GM21367 (cell line): ENCODE measurements at regions not wholly inside any gene's neighbourhood (a gene's known extent, or its start where the extent isn't known, plus 50 kb on each side); places are given as distances from the start of the nearest gene placed in this dataset.

Experiments used
- ATAC-seq: cut with Tn5 transposase; IDR thresholded peaks from one replicate; pipeline ENCODE4 v1.9.1; 2021; ENCODE audit not compliant: unreplicated experiment

DNA sequence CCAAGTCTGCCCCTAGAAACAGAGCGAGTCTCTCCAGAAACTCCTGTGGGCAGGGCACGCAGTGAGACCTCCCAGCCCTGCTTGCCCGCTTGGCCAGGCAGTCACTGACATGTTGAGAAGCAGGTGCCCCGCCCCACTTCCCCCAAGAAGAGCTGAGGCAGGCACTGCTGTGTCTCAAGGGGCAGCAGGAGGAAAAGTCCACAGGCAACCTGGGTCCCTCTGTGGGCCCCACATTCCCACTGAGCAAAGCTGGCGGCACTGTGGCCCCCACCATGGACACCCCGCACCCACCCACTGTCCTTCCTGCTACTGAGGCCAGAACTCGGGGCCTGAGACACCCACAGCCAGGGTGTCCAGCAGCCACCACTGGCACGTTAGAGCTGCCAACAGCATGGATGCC, 137.3 kb upstream of the NKX1-1 start:
- ATAC-seq = no peak

DNA sequence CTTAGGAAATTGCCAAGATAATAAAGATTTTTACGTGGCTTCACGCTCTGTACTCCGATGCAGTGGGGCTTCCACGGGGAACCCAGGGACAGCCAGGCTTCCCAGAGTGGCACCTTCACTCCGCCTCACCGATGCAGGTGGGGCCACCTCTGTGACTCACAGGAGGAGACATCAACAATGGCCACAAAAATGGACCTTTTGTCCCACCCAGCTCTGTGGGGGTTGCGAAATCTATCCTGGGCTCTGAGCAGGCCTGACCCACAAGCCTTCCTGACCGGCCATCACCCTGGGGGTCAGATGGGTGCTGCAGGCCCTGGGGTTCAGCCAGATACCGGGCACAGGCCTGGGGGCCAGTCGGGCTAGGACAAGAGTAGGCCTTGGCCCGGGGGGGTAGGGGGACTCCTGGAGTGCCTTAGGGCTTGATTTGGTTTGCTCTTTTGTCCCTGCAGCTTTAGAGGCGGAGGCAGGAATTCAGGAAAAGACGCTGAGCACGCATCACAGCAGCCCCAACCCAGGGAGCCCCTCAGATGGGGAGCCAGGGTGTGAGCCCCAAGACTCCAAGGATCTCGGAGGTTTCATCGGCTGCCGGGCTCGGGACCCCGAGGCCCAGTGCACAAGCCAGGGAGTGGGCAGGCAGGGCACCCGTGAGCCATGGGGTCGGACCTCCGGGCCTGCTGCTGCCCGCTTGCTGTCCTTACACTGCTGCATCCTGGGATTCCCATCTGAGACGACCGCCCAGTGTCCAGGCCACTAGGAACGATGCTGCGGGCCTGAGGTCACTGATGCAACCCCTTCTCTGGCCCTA, 136.5 kb upstream of the NKX1-1 start:
- ATAC-seq = no peak

DNA sequence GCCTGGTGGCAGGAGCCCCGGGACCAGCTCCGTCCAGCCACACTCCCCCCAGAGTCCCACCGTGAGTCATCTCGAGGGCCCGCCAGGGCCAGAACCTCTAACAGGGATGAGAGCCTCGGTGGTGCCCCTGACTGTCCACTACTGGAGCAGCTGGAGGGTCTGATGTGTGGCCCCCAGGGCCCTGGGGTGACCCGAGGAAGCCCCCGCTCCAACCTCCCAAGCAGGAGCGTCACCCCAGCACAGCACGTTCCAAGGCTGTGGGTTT, 135.9 kb upstream of the NKX1-1 start:
- ATAC-seq = no peak

DNA sequence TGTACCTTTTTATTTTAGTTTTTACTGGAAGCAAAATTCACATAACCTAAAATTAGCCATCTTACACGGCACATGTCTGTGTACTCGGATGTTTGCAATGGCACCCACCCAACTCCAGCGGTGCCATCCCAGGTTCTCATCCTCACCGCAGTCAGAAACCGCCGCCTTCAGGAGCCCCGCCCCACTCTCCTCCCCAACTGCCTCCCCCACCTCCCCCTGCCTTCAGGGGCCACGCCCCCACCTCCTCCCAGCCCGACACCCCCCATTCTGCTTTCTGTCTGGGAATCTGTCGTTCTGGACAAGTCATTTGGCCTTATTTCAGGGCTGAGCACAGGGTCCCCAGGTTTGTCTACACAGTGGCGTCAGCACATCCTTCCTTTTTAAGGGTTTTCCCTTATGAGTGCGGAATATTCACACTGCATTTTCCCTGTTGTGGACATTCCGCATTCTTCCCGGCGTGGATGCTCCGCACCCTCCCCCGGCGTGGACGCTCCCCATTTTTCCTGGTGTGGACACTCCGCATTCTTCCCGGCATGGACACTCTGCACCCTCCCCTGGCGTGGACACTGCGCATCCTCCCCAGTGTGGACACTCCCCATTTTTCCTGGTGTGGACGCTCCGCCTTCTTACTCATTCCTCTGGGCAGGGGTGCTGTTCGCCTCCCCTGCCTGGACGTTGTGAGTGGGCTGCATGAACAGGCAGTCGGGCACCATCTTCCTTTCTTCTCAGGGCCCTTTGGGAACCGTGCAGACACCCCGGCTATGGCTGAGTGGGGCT, 135.4 kb upstream of the NKX1-1 start:
- ATAC-seq = no peak

DNA sequence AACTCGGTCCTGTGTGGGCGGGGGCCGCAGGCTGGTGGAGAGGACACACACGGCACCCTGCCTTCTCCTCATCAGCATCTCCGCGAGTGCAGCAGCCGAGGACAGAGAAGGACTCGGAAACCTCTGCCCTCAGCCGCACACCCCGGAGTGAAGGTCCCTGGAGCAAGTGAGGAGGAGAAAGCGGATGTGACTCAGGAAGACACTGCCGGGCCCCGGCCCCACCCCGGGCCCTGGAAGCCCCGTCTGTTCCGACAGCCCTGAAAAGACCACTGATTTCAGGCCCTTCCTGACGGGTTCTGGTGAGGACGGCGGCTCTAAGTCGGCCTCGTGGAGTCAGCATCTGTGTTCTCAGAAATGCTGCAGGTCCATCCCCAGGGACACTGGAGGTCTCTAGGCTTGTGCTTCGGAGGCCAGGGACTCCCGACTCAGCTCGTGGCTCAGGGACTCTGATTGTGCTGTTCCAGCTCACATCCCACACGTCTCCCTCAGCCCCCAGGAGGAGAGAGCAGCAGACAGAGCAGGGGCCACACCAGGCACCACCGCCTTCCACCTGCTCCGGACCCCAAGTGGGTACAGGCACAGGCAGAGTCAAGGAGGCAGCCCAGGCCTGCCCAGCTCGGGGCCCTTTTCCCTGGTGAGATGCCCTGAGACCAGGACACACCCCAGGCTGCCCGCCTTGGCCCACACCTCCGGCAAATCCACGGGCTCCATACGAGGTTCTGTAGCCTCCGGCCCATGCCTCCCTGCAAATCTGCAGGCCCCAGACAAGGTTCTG, 134.5 kb upstream of the NKX1-1 start:
- ATAC-seq = no peak

DNA sequence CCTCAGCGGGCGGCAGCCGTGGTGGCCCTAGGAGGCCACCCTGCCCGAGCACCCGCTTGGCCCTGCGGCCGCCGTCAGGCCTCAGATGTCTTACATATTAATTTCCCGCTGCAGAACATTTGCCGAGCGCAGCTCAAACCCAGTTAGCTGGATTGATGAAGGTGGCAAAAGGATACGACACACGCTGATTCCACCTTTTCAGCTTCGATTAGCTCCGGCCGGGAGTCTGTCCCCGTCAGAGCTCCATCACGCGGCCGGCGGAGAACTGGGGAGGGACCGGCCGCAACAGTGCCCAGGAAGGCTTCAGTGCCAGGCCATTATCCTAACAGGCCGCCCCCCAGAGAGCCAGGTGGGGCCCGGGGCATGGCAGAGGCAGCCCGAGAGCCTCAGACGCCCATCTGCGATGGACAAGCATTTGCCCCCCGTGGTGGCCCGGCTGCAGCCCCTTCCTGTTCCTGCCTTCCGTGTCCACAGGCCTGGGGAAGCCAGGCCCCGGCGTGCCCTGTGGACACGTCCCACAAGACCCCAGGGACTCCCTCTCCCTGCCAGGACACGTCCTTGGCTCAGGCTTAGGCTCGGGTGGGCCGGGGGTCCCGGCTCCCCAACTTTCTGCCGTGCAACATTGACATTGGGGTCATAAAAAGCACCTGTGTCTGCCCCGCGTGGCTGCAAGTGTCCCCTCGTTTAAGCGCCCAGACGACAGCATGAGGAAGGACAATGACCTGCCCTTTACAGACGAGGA, 133.8 kb upstream of the NKX1-1 start:
- no peak for ATAC-seq

DNA sequence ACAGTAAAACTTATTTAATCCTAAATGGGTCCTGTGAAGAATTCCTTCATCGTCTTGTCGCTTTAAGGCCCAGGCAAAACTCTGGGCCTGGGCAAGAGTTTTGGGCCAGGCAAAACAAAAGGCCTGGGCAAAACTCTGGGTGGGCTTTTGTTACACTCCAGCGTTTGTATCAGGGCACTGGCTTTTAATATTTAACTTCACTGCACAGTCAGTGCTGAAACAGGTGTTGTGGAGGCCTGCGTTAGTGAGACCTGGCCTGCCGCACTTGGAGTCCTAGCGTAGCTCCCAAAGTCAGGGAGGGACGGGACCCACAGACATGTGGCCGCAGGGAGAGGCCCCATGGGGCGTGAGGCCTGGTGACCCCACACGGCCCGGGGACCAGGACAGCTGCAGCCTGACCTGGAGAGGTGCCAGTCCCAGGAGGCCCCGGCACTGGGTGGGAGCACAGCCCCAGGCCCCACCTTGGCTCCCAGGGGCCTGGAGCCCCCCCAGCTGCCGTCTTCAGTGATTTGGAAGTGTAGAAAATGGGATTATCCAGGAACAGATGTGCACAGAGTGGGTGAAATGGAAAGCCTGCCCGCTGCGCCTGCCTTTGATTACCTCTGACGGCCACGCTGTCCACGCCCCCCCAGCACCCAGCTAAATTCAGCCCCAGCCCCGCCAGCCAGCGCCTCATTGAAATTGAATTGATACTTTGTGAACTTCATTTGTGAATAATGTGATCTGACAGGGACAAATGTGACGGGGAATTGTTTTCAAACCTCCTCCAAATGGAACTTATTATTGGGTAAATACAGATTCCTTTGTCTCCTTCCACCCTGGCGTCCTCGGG, 132.9 kb upstream of the NKX1-1 start:
- ATAC-seq = no peak

DNA sequence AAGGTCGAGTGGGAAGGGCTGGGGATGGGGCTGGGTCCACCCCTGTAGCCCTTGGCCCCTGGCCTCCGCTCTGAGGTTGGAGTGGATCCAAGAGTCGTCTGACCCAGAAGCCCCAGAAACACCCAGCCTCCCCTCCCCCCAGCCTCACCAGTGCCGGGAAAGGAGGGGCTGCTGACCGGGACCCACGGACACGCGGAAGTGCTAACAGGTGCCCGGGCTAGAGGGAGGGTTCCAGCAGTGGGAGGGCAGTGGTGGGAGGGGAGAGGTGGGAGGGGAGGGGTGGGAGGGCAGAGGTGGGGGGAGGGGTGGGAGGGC, 131.8 kb upstream of the NKX1-1 start:
- ATAC-seq = no peak

DNA sequence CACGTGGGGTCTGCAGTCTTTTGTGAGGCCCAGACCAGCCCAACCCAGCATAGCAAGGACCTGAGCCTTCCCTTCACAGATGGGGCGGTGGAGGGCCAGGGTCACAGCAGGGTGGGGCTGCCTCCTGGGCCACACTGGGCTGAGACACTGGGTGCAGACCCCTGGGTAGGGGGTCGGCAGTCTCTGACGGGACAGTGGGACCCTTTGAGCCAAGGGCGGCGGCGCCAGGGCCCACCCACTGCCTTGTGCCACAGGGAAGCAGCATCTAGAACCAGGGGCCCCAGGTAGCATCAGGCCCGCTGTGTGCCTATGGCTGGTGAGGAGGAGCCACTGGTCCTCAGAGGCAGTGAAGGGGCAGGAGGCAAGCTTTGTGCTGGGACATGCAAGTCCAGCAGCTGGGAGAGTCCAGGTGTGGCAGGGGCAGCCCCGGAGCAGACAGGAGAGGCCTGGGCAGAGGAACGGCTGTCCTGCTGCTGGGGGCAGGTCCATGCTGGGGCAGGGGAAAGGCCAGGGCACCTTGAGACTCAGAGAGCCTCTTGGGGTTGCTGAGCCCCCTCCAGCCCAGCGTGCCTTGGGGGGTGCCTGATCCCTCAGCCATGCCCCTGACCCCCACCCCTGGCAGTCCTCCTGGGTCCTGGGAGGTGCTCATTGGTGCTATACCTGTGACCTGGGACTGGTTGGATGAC, 131.3 kb upstream of the NKX1-1 start:
- ATAC-seq = no peak

DNA sequence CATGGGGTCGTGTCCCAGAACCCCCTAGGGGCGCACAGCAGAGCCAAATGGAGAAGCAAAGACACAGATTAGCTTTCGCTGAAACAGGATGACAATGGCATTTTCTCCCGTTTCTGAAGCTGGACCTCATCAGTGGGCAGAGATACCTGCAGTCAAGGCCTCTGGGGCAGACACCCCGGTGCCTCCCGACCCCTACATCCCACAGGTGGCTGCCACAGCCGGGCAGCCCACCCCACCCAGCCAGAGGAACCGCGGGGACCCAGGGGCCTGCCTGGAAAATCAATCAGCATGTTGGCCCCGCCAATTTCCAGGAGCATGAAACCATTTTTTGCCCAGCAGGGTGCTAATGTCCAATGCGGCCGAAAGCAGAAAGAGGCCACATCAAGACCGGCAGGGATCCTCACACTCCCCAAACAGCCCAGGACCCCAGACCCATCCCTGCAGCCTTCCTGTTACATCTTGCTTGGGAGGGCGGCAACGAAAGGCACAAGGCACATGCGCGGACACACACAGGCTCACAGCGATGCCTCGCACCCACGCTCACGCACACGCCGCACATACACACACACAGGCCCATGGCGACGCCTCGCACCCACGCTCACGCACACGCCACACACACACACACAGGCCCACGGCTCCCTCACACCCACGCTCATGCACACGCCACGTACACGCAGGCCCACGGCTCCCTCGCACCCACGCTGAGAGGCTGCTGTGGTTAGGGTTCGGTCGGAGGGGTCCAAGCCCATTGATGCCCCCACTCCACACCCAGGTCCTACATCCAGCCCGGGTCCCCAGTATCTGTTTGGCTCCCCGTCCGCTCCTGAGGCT, 130.6 kb upstream of the NKX1-1 start:
- ATAC-seq = no peak

DNA sequence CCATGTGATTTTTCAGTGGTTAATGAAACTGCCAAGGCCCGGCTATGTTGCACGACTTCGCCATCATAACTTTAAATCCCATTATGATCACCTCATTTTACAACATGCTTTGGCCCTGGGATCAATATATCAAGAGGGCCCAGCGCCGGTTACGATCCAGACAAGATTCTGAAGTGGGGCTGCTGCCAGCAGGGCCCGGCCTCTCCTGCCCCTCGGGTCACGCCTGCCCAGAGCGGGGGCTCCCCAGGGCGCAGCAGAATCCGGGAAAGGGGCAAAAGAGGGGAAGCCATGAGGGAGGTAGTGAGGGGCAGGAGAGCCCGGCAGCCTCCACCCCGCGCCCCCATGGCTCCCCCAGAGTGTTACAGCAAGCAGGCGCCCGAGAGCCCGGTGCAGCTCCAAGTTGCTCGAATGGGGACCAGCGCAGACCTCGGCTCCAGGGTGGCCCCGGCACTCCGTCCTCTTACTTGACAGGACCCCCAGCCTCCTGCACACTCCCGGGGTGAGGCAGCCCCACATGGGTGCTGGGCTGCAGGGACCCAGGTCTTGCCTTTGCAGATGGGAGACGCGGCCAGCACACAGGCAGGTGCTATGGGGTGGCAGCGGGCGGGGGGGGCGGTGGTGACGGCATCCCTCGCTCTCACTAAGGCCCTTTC, 129.8 kb upstream of the NKX1-1 start:
- no peak for ATAC-seq

DNA sequence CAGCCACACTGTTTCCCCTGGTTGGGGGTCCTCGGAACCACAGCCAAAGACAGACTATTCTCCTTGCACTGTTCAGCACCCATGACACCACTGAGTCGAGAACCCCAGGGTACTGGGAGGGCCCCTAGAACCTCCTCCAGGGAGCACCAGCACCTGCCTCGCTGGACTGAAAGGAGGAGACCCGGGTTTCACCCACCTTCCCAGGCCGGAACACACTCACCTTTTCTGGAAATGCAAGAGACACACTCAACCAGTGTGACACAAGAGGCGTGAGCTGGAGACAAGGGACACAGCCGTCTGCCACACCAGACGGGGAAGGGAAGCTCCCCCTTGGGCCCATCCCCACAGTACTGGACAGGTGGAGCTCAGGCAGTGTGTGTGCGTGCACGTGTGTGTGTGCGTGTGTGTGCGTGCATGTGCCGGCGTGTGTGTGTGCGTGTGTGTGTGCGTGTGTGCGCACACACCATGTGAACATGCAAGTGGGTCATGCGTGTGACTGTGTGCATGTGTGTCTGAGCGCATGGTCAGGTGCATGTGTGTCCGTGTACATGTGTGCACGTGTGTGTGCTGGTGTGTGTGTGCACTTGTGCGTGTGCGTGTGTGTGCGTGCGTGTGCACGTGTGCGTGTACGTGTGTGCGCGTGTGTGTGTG, 128.8 kb upstream of the NKX1-1 start:
- ATAC-seq = no peak

DNA sequence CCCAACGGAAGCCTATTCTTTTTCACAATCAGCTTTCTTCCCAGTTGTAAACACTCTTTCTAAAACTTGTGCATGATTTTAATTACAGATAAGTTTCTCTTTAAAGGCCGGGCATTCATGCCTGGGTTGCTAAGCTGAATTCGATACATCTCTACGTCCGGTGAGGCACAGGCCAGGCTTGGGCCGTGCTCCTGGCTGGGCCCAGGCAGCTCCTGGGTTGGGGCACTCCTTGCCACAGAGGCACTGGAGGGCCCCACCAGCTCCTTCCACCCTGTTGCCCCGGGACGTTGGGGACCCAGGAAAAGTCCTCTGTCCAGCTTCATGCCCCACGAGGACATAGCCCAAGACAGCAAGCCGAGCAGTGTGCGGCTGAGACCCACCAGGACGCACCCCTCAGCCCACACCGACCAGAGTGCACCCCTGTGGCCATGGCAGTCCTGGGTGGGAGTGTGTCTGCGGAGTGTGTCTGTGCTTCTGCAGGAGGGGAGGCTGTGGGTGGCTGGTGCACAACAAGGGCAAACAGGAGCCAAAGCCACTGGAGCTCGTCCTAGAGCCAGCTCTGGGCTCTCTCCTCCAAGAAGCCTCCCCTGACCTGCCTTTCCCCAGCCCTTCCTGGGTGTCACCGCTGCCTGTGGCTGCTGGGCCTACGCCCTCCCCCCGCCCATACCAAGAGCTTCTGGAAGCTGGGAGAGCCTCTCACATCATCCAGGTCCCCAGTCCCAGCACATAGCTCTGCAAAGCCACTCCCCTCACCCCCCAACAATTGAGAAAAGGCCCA, 128.0 kb upstream of the NKX1-1 start:
- no peak for ATAC-seq

DNA sequence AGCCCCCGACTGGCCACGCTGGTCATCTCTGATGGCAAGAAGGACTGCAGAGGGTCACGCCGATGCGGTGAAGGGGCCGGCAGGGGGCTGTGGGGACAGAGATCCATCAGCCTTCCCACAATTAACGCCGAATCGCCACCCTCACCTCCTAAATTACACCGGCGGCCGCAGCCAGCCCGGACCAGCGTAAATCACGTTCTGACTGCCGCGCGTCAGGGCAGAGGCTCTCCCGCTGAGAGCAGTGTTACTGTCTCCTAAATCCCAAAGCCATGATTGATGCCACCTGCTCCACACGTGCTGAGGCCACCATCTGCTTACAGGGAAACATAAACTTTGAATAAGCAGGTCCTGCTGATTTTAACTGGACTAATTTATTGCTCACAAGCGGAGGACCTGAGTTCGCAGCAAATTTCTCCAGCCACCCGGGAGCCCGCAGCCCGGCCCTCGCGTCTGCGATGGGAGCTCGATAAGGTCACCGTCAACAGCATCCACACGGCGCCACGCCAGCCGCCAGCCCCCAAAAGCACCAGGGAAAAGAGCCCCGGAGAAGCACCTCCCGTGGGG, 127.3 kb upstream of the NKX1-1 start:
- ATAC-seq = no peak

DNA sequence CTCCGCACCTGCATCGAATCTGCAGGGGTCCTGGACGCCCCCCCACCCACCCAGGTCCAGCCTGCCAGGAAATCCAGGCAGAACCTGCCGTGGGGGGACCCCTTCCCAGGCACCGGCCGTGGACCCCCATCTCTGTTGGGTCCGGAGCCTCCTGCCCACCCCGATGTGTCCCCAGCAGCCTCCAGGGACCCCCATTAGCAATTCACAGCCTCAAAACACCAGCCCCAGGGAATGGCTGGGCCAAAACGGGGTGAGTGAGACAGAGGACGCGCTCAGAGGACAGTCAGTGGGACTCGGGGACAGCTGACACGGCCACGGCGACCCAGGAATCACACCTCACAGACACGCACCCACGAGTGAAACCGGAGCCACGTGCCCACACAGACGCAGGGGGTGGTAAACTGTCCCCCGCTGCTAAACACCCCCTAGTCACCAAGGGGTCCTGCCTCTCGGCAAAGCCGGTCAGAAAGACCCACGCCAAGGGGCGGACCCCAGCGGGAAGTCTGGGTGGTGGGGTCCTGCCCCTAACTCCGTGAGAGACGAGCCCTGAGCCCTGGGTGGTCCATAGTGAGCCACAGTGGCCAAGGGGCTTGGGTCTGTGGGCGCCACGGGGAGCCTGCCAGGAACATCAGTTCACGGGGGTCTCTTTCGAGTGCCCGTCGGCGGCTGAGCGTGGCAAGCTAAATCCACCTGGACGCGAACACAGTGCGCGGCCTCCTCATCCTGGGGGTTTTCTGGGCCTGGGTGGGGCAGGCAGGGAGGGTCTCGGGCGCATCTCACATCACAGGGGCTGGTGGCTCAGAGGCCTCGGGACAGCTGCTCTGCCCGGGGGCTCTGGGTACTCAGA, 126.5 kb upstream of the NKX1-1 start:
- no peak for ATAC-seq
